Suprapubic skin (tissue), 3 donors: ENCODE measurements at regions not wholly inside any gene's neighbourhood (a gene's known extent, or its start where the extent isn't known, plus 50 kb on each side); places are given as distances from the start of the nearest gene placed in this dataset.

Source experiments
- POLR2A ChIP-seq, 2 donors: fragments of 450-650 bp; IDR thresholded peaks; one replicate each; pipeline ENCODE4 v1.6.1; 2017; ENCODE audit warnings: antibody characterized with exemption in 2 of 2, mild to moderate bottlenecking in 2 of 2, moderate library complexity in 2 of 2
- TF ChIP-seq, protein P1 (sequence below), 2 donors: fragments of 200-600 bp in 1 of 2; fragments of 450-650 bp in 1 of 2; sonication (generic) in 1 of 2; IDR thresholded peaks; one replicate each; pipeline ENCODE4 v1.5.1; 2016 to 2019; ENCODE audit warnings: antibody characterized with exemption in 2 of 2, mild to moderate bottlenecking in 1 of 2, moderate library complexity in 1 of 2

DNA sequence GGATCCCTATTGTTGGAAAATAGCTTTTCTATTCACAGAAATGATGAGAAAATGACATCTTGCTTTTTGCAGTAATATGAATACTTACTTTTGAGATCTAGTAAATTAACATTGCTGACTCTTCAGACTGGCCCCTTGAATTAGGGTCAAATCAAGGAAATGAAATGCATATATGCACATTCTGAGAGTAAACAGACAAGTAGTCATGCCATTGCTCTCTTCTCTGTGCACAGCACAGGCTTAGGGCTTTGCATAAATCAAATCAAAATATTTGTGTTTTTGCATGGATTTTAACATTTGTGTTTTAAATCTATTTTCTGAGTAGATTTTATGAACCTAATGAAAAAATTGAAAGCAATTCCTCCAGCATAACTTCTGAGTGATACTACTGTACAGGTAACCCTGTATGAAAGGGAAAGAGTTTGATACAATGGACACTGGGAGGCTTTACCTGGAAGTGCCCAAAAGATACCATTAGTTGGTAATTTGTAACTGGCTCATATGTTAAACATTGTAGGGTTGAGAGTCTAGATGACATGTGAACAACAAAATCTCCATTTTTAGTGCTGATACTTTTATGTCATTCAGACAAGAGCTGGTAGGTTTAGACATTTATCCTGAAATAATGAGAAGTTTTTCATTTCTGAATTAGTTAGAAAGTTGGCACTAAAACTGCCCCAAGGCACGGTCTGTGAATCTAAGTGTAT, 280.2 kb upstream of the FBXO33 start:
- TF ChIP-seq, protein P1, sequence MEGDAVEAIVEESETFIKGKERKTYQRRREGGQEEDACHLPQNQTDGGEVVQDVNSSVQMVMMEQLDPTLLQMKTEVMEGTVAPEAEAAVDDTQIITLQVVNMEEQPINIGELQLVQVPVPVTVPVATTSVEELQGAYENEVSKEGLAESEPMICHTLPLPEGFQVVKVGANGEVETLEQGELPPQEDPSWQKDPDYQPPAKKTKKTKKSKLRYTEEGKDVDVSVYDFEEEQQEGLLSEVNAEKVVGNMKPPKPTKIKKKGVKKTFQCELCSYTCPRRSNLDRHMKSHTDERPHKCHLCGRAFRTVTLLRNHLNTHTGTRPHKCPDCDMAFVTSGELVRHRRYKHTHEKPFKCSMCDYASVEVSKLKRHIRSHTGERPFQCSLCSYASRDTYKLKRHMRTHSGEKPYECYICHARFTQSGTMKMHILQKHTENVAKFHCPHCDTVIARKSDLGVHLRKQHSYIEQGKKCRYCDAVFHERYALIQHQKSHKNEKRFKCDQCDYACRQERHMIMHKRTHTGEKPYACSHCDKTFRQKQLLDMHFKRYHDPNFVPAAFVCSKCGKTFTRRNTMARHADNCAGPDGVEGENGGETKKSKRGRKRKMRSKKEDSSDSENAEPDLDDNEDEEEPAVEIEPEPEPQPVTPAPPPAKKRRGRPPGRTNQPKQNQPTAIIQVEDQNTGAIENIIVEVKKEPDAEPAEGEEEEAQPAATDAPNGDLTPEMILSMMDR (IDR thresholded peaks at IDR 0.05): no peak
- TF ChIP-seq POLR2A (IDR thresholded peaks at IDR 0.05): no peak
